ENCODE measurements at regions not wholly inside any gene's neighbourhood (a gene's known extent, or its start where the extent isn't known, plus 50 kb on each side); places are given as distances from the start of the nearest gene placed in this dataset.

GRCh38 chr2:194345347-194345746 lies 1311.7 kb upstream of the SLC39A10 start:
- no peaks in the 10 kb centered on the region for H3K9me3 ChIP-seq (ENCODE audit: insufficient read depth, low read depth, low read length)

DNA sequence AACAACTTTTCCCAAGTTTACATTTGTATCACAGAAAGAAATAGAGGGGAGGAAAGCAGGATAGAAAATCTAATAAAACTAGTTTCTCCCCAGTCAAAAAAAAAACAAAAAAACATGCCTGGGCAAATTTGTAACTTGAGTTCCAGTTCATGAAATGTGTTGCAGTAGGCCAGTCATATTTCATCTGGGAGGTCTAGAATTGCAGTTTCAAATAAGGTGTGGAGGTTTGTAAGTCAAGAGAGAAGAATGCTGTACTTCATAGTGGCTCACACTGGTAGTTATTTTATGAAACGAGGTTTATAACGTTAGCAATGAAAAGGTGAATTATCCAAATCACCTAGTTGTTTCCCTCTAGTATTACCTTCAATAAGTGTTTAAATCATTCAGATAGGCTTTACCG lies 1313.9 kb upstream of the SLC39A10 start:
- Histone ChIP-seq H3K9ac (ENCODE audit: low read length) (no peak overlapping the region), H3K14ac (ENCODE audit: low read length) (no peak overlapping the region), H2AFZ (ENCODE audit: insufficient read depth, low read length, poor library complexity) (no peak overlapping the region), H3K27me3 (ENCODE audit: insufficient read depth, low read length) (no peaks in the 10 kb centered on the region), H3K79me1 (ENCODE audit: low read length) (no peaks in the 10 kb centered on the region), H2BK120ac (ENCODE audit: insufficient read depth, low read length, poor library complexity) (no peak overlapping the region), H2BK12ac (ENCODE audit: low read length) (no peak overlapping the region), H3K4me1 (ENCODE audit: control insufficient read depth in 1 of 2, insufficient read depth in 2 of 2, low read length in 2 of 2) (no peaks in the 10 kb centered on the region), H3K18ac (ENCODE audit: low read length) (no peak overlapping the region), H3K36me3 (ENCODE audit: control insufficient read depth in 1 of 2, insufficient read depth in 2 of 2, low read length in 2 of 2) (no peaks in the 10 kb centered on the region), H3K4me2 (ENCODE audit: low read length) (no peak overlapping the region), H3K4me3 (ENCODE audit: low read depth, low read length) (no peak overlapping the region), H3K79me2 (ENCODE audit: control insufficient read depth, insufficient read depth, low read length, poor library complexity) (no peaks in the 10 kb centered on the region), H2AK5ac (ENCODE audit: low read length) (no peak overlapping the region), H4K91ac (ENCODE audit: low read depth, low read length) (no peak overlapping the region), H3K27ac (ENCODE audit: low read depth, low read length) (no peak overlapping the region), H3K23ac (ENCODE audit: low read length) (no peak overlapping the region), H2BK5ac (ENCODE audit: low read depth, low read length, poor library complexity) (no peak overlapping the region), H3K9me3 (ENCODE audit: insufficient read depth, low read depth, low read length) (no peaks in the 10 kb centered on the region), H3K4ac (ENCODE audit: low read depth, low read length) (no peak overlapping the region), H4K12ac (ENCODE audit: low read depth, low read length) (no peak overlapping the region), H4K8ac (ENCODE audit: low read depth, low read length) (no peak overlapping the region)
- no peak for DNase-seq
- WGBS (ENCODE audit: extremely low coverage, insufficient coverage, insufficient read length): no CpG with 5 or more reads among the region's 3 CpGs

More at GRCh38 chr2:194345347-194345746, 1311.7 kb upstream of the SLC39A10 start:
- WGBS (ENCODE audit: extremely low coverage, insufficient coverage, insufficient read length): no CpG with 5 or more reads among the region's 2 CpGs
- Histone ChIP-seq H4K12ac (ENCODE audit: low read depth, low read length) (no peak overlapping the region), H3K79me2 (ENCODE audit: control insufficient read depth, insufficient read depth, low read length, poor library complexity) (no peaks in the 10 kb centered on the region), H4K91ac (ENCODE audit: low read depth, low read length) (no peak overlapping the region), H2BK12ac (ENCODE audit: low read length) (no peak overlapping the region), H3K9ac (ENCODE audit: low read length) (no peak overlapping the region), H2AFZ (ENCODE audit: insufficient read depth, low read length, poor library complexity) (no peak overlapping the region), H2BK120ac (ENCODE audit: insufficient read depth, low read length, poor library complexity) (no peak overlapping the region), H3K4me3 (ENCODE audit: low read depth, low read length) (no peak overlapping the region), H4K8ac (ENCODE audit: low read depth, low read length) (no peak overlapping the region), H3K4me2 (ENCODE audit: low read length) (no peak overlapping the region), H2AK5ac (ENCODE audit: low read length) (no peak overlapping the region), H3K79me1 (ENCODE audit: low read length) (no peaks in the 10 kb centered on the region), H3K4me1 (ENCODE audit: control insufficient read depth in 1 of 2, insufficient read depth in 2 of 2, low read length in 2 of 2) (no peaks in the 10 kb centered on the region), H3K27ac (ENCODE audit: low read depth, low read length) (no peak overlapping the region), H3K14ac (ENCODE audit: low read length) (no peak overlapping the region), H3K27me3 (ENCODE audit: insufficient read depth, low read length) (no peaks in the 10 kb centered on the region), H3K18ac (ENCODE audit: low read length) (no peak overlapping the region), H3K36me3 (ENCODE audit: control insufficient read depth in 1 of 2, insufficient read depth in 2 of 2, low read length in 2 of 2) (no peaks in the 10 kb centered on the region), H3K4ac (ENCODE audit: low read depth, low read length) (no peak overlapping the region), H3K23ac (ENCODE audit: low read length) (no peak overlapping the region), H2BK5ac (ENCODE audit: low read depth, low read length, poor library complexity) (no peak overlapping the region)
- DNase-seq: no peak

- H3K14ac ChIP-seq (ENCODE audit: low read length): no peak overlapping the region
- H2BK5ac ChIP-seq (ENCODE audit: low read depth, low read length, poor library complexity): no peak overlapping the region
- no peak overlapping the region for H3K23ac ChIP-seq (ENCODE audit: low read length)
- H3K27ac ChIP-seq (ENCODE audit: low read depth, low read length): no peak overlapping the region
- no peak overlapping the region for H3K4me3 ChIP-seq (ENCODE audit: low read depth, low read length)
- no peak overlapping the region for H3K4me2 ChIP-seq (ENCODE audit: low read length)
- H3K4me1 ChIP-seq (ENCODE audit: control insufficient read depth in 1 of 2, insufficient read depth in 2 of 2, low read length in 2 of 2): no peaks in the 10 kb centered on the region
- H3K9ac ChIP-seq (ENCODE audit: low read length): no peak overlapping the region
- no peaks in the 10 kb centered on the region for H3K79me1 ChIP-seq (ENCODE audit: low read length)
- no peak overlapping the region for H3K18ac ChIP-seq (ENCODE audit: low read length)
- no peaks in the 10 kb centered on the region for H3K27me3 ChIP-seq (ENCODE audit: insufficient read depth, low read length)
- no peak overlapping the region for H2AK5ac ChIP-seq (ENCODE audit: low read length)
- no peak overlapping the region for H4K8ac ChIP-seq (ENCODE audit: low read depth, low read length)
- H2AFZ ChIP-seq (ENCODE audit: insufficient read depth, low read length, poor library complexity): no peak overlapping the region
- H4K12ac ChIP-seq (ENCODE audit: low read depth, low read length): no peak overlapping the region
- DNase-seq: no peak
- H2BK12ac ChIP-seq (ENCODE audit: low read length): no peak overlapping the region
- no peak overlapping the region for H3K4ac ChIP-seq (ENCODE audit: low read depth, low read length)
- no CpG with 5 or more reads among the region's 9 CpGs for WGBS (ENCODE audit: extremely low coverage, insufficient coverage, insufficient read length)
- no peaks in the 10 kb centered on the region for H3K79me2 ChIP-seq (ENCODE audit: control insufficient read depth, insufficient read depth, low read length, poor library complexity)
- H3K36me3 ChIP-seq (ENCODE audit: control insufficient read depth in 1 of 2, insufficient read depth in 2 of 2, low read length in 2 of 2): no peaks in the 10 kb centered on the region
- H4K91ac ChIP-seq (ENCODE audit: low read depth, low read length): no peak overlapping the region
- no peak overlapping the region for H2BK120ac ChIP-seq (ENCODE audit: insufficient read depth, low read length, poor library complexity)
- no peaks in the 10 kb centered on the region for H3K9me3 ChIP-seq (ENCODE audit: insufficient read depth, low read depth, low read length)
Measured at GRCh38 chr2:194332799-194333490, 1324.1 kb upstream of the SLC39A10 start.

DNA sequence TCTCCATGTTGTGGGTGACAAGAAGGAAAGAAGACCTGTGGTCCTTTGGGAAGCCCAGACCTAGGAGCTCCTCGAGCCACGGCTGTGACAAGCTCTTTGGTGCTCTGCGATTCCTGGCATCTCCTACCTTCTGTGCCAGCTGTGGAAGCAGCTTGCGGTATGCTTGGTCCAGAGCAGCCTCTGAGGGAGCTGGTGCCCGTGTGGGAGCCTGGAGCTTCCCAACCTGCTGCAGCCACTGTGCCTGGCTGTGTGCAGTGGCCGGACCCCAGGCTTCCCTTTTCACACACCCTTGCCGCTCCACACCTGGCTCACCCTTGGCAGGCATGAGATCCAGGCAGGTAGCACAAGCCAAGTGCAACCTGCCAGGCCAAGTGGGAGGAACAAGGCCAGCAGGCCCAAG lies 1328.6 kb upstream of the SLC39A10 start:
- H3K4me2 ChIP-seq (ENCODE audit: low read length): no peak overlapping the region
- H3K23ac ChIP-seq (ENCODE audit: low read length): no peak overlapping the region
- no peaks in the 10 kb centered on the region for H3K27me3 ChIP-seq (ENCODE audit: insufficient read depth, low read length)
- H3K4me3 ChIP-seq (ENCODE audit: low read depth, low read length): no peak overlapping the region
- H2AFZ ChIP-seq (ENCODE audit: insufficient read depth, low read length, poor library complexity): no peak overlapping the region
- no peak overlapping the region for H2BK5ac ChIP-seq (ENCODE audit: low read depth, low read length, poor library complexity)
- H2AK5ac ChIP-seq (ENCODE audit: low read length): no peak overlapping the region
- no peak overlapping the region for H4K91ac ChIP-seq (ENCODE audit: low read depth, low read length)
- no peak overlapping the region for H3K4ac ChIP-seq (ENCODE audit: low read depth, low read length)
- no peak overlapping the region for H4K8ac ChIP-seq (ENCODE audit: low read depth, low read length)
- H3K9ac ChIP-seq (ENCODE audit: low read length): no peak overlapping the region
- H3K9me3 ChIP-seq (ENCODE audit: insufficient read depth, low read depth, low read length): peaks cover 9% of the 10 kb centered on the region
- H2BK120ac ChIP-seq (ENCODE audit: insufficient read depth, low read length, poor library complexity): no peak overlapping the region
- H3K27ac ChIP-seq (ENCODE audit: low read depth, low read length): no peak overlapping the region
- H3K14ac ChIP-seq (ENCODE audit: low read length): no peak overlapping the region
- H3K18ac ChIP-seq (ENCODE audit: low read length): no peak overlapping the region
- H3K36me3 ChIP-seq (ENCODE audit: control insufficient read depth in 1 of 2, insufficient read depth in 2 of 2, low read length in 2 of 2): no peaks in the 10 kb centered on the region
- no peak overlapping the region for H4K12ac ChIP-seq (ENCODE audit: low read depth, low read length)
- H3K79me2 ChIP-seq (ENCODE audit: control insufficient read depth, insufficient read depth, low read length, poor library complexity): no peaks in the 10 kb centered on the region
- no peaks in the 10 kb centered on the region for H3K4me1 ChIP-seq (ENCODE audit: control insufficient read depth in 1 of 2, insufficient read depth in 2 of 2, low read length in 2 of 2)
- H3K79me1 ChIP-seq (ENCODE audit: low read length): no peaks in the 10 kb centered on the region
- DNase-seq: no peak
- WGBS (ENCODE audit: extremely low coverage, insufficient coverage, insufficient read length): no CpG with 5 or more reads among the region's 7 CpGs
- no peak overlapping the region for H2BK12ac ChIP-seq (ENCODE audit: low read length)

Measured in trophoblast cell (in vitro differentiated cells and primary cell).